ENCODE measurements at regions not wholly inside any gene's neighbourhood (a gene's known extent, or its start where the extent isn't known, plus 50 kb on each side); places are given as distances from the start of the nearest gene placed in this dataset.

- TF ChIP-seq CTCF (IDR thresholded peaks at IDR 0.05) (no peak), POLR2A (IDR thresholded peaks at IDR 0.05) (no peak)
These were observed 66.5 kb upstream of the SH3GL3 start for GRCh38 chr15:83380682-83381081.

Data from uterus (tissue), 2 donors.